VCaP (cell line): ENCODE measurements at regions not wholly inside any gene's neighbourhood (a gene's known extent, or its start where the extent isn't known, plus 50 kb on each side); places are given as distances from the start of the nearest gene placed in this dataset.

ENCODE experiments used
- H3K27ac ChIP-seq: fragments of 450-650 bp; 2 replicates; pipeline ENCODE4 v1.5.1; 2017
- TF ChIP-seq, protein P1 (sequence below): fragments of 450-650 bp; conservative IDR thresholded peaks from 2 replicates; pipeline ENCODE4 v1.5.1; 2017; ENCODE audit warnings: mild to moderate bottlenecking, moderate library complexity

DNA sequence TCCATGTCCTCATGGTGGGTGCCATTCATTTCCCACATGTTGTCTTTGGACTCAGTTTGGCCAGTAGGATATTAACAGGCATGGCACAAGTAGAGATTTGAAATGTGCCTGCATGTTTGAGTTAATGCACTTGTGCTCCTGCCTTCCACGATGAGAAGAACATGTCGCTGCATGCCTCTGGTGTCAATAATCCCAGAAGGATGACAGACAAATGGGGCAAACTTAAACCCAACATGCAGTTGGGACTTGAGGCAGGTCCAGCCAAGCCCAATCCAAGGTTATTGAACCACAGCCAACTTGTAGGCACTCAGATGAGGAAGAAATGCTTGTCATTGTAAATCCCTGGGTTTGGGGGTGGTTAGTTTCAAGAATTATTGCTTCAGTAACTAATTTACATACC lies 174.6 kb downstream of the TRIM33 start:
- no peak overlapping the region for H3K27ac ChIP-seq
- TF ChIP-seq, protein P1, sequence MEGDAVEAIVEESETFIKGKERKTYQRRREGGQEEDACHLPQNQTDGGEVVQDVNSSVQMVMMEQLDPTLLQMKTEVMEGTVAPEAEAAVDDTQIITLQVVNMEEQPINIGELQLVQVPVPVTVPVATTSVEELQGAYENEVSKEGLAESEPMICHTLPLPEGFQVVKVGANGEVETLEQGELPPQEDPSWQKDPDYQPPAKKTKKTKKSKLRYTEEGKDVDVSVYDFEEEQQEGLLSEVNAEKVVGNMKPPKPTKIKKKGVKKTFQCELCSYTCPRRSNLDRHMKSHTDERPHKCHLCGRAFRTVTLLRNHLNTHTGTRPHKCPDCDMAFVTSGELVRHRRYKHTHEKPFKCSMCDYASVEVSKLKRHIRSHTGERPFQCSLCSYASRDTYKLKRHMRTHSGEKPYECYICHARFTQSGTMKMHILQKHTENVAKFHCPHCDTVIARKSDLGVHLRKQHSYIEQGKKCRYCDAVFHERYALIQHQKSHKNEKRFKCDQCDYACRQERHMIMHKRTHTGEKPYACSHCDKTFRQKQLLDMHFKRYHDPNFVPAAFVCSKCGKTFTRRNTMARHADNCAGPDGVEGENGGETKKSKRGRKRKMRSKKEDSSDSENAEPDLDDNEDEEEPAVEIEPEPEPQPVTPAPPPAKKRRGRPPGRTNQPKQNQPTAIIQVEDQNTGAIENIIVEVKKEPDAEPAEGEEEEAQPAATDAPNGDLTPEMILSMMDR = no peak

DNA sequence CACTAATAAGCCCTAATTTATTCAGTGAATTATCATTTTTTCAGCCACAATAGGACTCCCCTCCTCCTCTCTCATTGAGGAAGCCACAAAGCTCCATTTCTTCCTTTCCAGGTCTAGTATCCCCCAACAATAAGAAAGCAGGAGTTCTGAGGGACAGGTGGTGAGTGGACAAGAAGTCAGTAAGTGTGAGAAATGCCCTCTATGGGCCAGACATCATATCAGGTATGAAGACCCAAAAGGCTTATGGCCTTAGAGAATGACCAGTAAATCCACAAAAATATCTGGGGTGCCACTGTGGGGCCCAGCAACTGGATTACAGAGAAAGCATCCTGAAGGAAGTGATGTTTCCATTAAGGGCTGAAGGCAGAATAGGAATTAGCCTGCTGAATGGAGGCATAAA lies 175.7 kb downstream of the TRIM33 start:
- TF ChIP-seq, protein P1 = no peak
- no peak overlapping the region for H3K27ac ChIP-seq

DNA sequence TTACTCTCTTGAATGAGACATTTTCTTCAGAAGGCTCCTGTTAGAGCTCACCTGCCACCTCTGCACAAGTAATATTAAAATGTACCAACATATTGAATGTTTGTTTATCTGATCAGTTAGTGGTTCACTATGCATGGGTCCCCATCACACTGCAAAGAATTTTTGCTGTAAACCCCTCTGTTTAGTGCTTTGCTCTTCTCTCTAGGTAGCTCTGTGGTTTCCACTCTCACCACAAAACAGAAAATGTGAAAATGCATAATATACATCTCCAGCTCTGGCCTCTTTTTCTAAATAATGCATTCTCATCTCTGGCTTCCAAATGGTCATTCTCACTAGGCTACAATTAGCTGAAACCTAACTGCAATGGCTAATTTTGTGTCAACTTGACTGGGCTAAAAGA lies 176.7 kb downstream of the TRIM33 start:
- TF ChIP-seq, protein P1 = no peak

DNA sequence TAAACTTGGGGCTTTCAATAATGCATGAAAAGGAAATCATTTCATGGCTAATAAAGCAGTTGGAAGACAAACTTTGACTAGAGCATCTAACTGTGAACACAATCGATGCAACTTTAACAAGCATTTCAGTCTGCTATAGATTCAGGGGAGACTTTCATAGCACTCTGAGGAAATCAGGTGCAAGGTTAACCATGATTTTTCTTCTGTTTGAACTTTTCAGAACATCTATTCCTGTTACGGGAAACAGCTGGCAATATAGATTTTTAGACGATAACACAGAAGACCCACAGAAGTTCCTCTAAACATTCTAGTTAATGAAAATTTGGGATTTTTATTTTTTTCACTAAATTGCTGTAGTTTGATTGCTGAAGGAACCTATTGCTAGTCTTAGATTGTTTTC lies 177.3 kb downstream of the TRIM33 start:
- H3K27ac ChIP-seq = no peak overlapping the region

More for the DNA sequence above, 176.7 kb downstream of the TRIM33 start:
- H3K27ac ChIP-seq = no peak overlapping the region

DNA sequence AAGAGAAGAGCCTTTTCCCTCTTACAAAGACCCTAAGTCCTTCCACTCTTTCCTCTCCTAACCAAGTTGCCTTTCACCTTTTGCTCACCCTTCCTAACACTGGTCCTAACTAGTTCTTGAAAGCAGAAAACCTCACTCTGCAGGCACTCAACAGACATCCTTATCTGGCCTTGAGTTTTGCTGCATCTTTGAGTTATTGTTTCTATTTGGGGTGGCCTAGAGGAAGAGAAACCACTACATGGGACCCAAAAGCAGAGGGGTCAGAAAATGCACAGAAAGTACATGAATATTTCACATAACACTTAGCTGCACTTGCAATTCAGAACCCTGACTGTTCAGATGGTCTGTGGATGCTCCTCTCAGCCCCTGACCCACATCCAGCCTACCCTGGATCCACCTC lies 178.3 kb upstream of the SYT6 start:
- TF ChIP-seq, protein P1 = no peak
- no peak overlapping the region for H3K27ac ChIP-seq

More for the DNA sequence above, 177.3 kb downstream of the TRIM33 start:
- TF ChIP-seq, protein P1 = no peak

DNA sequence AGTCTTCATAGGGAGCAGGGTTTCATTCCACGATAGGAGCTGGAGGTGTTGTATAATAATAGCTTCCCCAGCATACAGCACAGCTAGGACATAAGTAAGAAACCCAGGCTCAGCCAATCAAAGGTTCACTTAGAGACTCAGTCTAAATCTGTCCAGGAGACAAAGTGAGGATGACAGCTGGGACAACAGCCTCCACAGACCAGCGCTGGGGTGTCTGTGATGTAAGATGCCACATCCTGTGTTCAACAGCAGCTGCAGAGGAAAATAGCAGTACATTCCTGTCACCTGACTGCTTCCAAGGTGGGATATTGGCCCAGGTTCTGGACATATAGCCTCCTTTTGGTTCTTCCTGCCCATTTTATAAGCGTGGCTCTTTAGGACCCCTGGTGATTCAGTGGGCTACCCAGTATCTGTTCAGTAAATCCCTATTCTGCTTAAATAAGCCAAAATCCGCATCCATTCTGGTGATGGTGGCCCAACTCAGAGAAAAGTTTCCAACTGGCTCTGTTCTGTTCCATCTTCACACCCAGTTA lies 176.8 kb upstream of the SYT6 start:
- TF ChIP-seq, protein P1 = no peak
- no peak overlapping the region for H3K27ac ChIP-seq

DNA sequence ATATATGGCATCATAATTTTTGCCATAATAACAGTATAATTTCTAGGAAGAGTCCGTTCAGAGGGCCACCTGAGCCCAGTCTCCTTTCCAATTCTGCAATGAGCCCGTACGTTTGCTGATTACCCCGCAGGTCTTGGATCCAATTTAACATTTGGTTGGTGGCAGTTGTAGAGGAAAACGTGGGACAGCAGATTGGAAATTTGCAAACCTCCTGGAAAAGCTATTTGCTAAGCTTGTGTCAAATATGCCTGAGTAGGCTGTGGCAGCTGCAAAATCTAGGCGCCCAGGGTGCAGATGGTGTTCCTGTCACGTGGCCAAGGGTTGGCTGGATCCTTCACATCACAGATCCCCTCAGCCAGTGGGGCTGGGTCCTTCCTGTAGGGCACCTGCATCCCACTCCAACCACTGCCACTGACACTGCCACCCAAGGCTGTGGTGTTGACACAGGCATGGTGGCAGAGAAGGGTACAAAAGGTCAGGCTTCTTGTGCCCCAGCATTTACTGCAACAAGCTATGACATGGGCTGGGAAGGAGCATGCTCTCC lies 174.8 kb upstream of the SYT6 start:
- TF ChIP-seq, protein P1 = no peak
- H3K27ac ChIP-seq = no peak overlapping the region
